HCT116 (cell line): ENCODE measurements at regions not wholly inside any gene's neighbourhood (a gene's known extent, or its start where the extent isn't known, plus 50 kb on each side); places are given as distances from the start of the nearest gene placed in this dataset.

Experiments
- ATAC-seq: fragments of 200-7000 bp; cut with Tn5 transposase; 2 replicates; pipeline ENCODE4 v1.9.1; 2020; ENCODE audit warnings: mild to moderate bottlenecking, moderate library complexity
- BruUV-seq: library from RNA; stranded (reverse); fragments of 400-500 nt; replicated peaks from 2 replicates; lab custom pipeline; 2021; lab: Mats Ljungman, UMichigan
- CTCF ChIA-PET: fragments of 300-600 bp; sonication (Branson Sonifier 250); formaldehyde crosslinking; loops from one replicate; lab custom pipeline; 2021; ENCODE audit warnings: antibody characterized with exemption; lab: Charles Lee
- POLR2A ChIA-PET: fragments of 300-600, 350-600 bp; sonication (Branson Sonifier 250); formaldehyde crosslinking; loops from one replicate; lab custom pipeline; 2021; ENCODE audit warnings: antibody characterized with exemption; lab: Charles Lee
- RAD21 ChIA-PET, 2 experiments: fragments of 300-600 bp; sonication (Branson Sonifier 250); formaldehyde crosslinking; loops; one replicate each; lab custom pipeline; 2023; ENCODE audit warnings: low total read pairs in 2 of 2; ENCODE audit not compliant: uncharacterized antibody in 2 of 2, unreplicated experiment in 2 of 2, low non-redundant PET in 1 of 2; lab: Charles Lee
- DNase-seq: peaks from one replicate; pipeline ENCODE4 v3.0.0-alpha.2; 2010; ENCODE audit warnings: low read depth, low spot score
- H2AFZ ChIP-seq: fragments of 200-600 bp; shearing (Covaris generic), sonication (generic); 2 replicates; pipeline ENCODE4 v1.6.1; 2017; ENCODE audit warnings: low read depth, mixed run types, mixed read lengths, antibody characterized with exemption, low read length; ENCODE audit not compliant: poor library complexity, severe bottlenecking
- H3K27ac ChIP-seq: 2 replicates; pipeline ENCODE4 v1.5.1; 2012; ENCODE audit warnings: low read depth, low read length
- H3K27me3 ChIP-seq: fragments of 200-600 bp; sonication (generic); 2 replicates; pipeline ENCODE4 v1.6.1; 2016; ENCODE audit warnings: mixed run types, low read length, mixed read lengths; ENCODE audit not compliant: insufficient read depth
- H3K36me3 ChIP-seq, 2 experiments: fragments of 200-500 bp in 1 of 2; fragments of 200-600 bp in 1 of 2; sonication (Bioruptor generic) in 1 of 2; sonication (generic) in 1 of 2; 2 replicates each; pipeline versions ENCODE4 v1.5.1 to v1.6.1; 2014 to 2016; ENCODE audit warnings: low read length in 2 of 2, inconsistent platforms in 1 of 2, mixed read lengths in 1 of 2, mixed run types in 1 of 2; ENCODE audit not compliant: insufficient read depth in 2 of 2, control insufficient read depth in 1 of 2
- H3K4me1 ChIP-seq, 2 experiments: fragments of 200-600 bp in 1 of 2; sonication (generic) in 1 of 2; 2 replicates each; pipeline versions ENCODE4 v1.5.1 to v1.6.1; 2012 to 2017; ENCODE audit warnings: low read length in 2 of 2, inconsistent platforms in 1 of 2, mild to moderate bottlenecking in 1 of 2, mixed read lengths in 1 of 2, mixed run types in 1 of 2, moderate library complexity in 1 of 2; ENCODE audit not compliant: insufficient read depth in 2 of 2, control insufficient read depth in 1 of 2
- H3K4me2 ChIP-seq: fragments of 200-600 bp; sonication (generic); 2 replicates; pipeline ENCODE4 v1.6.1; 2017; ENCODE audit warnings: mixed run types, low read length, mixed read lengths
- H3K4me3 ChIP-seq, 2 experiments: fragments of 200-600 bp in 1 of 2; sonication (generic) in 1 of 2; replicated peaks in 1 of 2; 2 replicates each; pipeline ENCODE4 v1.5.1; 2011 to 2016; ENCODE audit warnings: low read length in 2 of 2, control low read depth in 1 of 2, low read depth in 1 of 2, mild to moderate bottlenecking in 1 of 2, mixed read lengths in 1 of 2, mixed run types in 1 of 2
- H3K79me2 ChIP-seq: fragments of 200-600 bp; sonication (generic); 2 replicates; pipeline ENCODE4 v1.6.1; 2017; ENCODE audit warnings: mild to moderate bottlenecking, mixed run types, low read length, moderate library complexity, mixed read lengths; ENCODE audit not compliant: insufficient read depth
- H3K9ac ChIP-seq: fragments of 200-600 bp; sonication (generic); 2 replicates; pipeline ENCODE4 v1.6.1; 2016; ENCODE audit warnings: low read length, mixed read lengths
- H3K9me2 ChIP-seq: fragments of 200-600 bp; sonication (generic), shearing (Covaris generic); 2 replicates; pipeline ENCODE4 v1.6.1; 2017; ENCODE audit warnings: mixed run types, mild to moderate bottlenecking, moderate library complexity; ENCODE audit not compliant: insufficient read depth
- H3K9me3 ChIP-seq, 2 experiments: fragments of 200-500 bp in 1 of 2; fragments of 200-600 bp in 1 of 2; sonication (Bioruptor generic) in 1 of 2; sonication (generic) in 1 of 2; 2 replicates each; pipeline ENCODE4 v1.6.1; 2014 to 2017; ENCODE audit warnings: low read length in 2 of 2, mixed read lengths in 2 of 2, inconsistent platforms in 1 of 2, low read depth in 1 of 2, mild to moderate bottlenecking in 1 of 2, mixed run types in 1 of 2, moderate library complexity in 1 of 2; ENCODE audit not compliant: control insufficient read depth in 1 of 2, insufficient read depth in 1 of 2
- H4K20me1 ChIP-seq: fragments of 200-600 bp; sonication (generic), shearing (Covaris generic); 2 replicates; pipeline ENCODE4 v1.6.1; 2017; ENCODE audit warnings: mixed run types, mild to moderate bottlenecking, moderate library complexity; ENCODE audit not compliant: insufficient read depth
- ATF3 ChIP-seq: IDR thresholded peaks from 2 replicates; pipeline ENCODE4 v1.6.1; 2012
- CBX3 ChIP-seq: IDR thresholded peaks from 2 replicates; pipeline ENCODE4 v1.6.1; 2012; ENCODE audit warnings: low read depth
- CEBPB ChIP-seq: IDR thresholded peaks from 2 replicates; pipeline ENCODE4 v1.6.1; 2012; ENCODE audit warnings: low read depth
- ELF1 ChIP-seq: IDR thresholded peaks from 2 replicates; pipeline ENCODE4 v1.6.1; 2012; ENCODE audit warnings: low read depth, borderline replicate concordance
- EZH2 ChIP-seq: fragments of 200-600 bp; sonication (generic); IDR thresholded peaks from 2 replicates; pipeline ENCODE4 v1.6.1; 2017; ENCODE audit warnings: antibody characterized with exemption, mixed run types
- EZH2phosphoT487 ChIP-seq: fragments of 200-600 bp; IDR thresholded peaks from 2 replicates; pipeline ENCODE4 v1.6.1; 2018; ENCODE audit warnings: antibody characterized with exemption, borderline replicate concordance
- FOSL1 ChIP-seq: IDR thresholded peaks from 2 replicates; pipeline ENCODE4 v1.6.1; 2012; ENCODE audit warnings: low read depth
- JUND ChIP-seq: IDR thresholded peaks from 2 replicates; pipeline ENCODE4 v1.6.1; 2012
- POLR2AphosphoS5 ChIP-seq: IDR thresholded peaks from 2 replicates; pipeline ENCODE4 v1.6.1; 2011; ENCODE audit warnings: mild to moderate bottlenecking, low read depth, low read length, moderate library complexity
- RAD21 ChIP-seq: IDR thresholded peaks from 2 replicates; pipeline ENCODE4 v1.6.1; 2012; ENCODE audit warnings: low read depth, mild to moderate bottlenecking
- REST ChIP-seq: IDR thresholded peaks from 2 replicates; pipeline ENCODE4 v1.6.1; 2012; ENCODE audit warnings: low read depth
- SIN3A ChIP-seq: IDR thresholded peaks from 2 replicates; pipeline ENCODE4 v1.6.1; 2012; ENCODE audit warnings: low read depth
- SP1 ChIP-seq: IDR thresholded peaks from 2 replicates; pipeline ENCODE4 v1.6.1; 2012; ENCODE audit warnings: low read depth
- TCF7L2 ChIP-seq: IDR thresholded peaks from 2 replicates; pipeline ENCODE4 v1.7.0; 2011; ENCODE audit warnings: borderline replicate concordance, inconsistent platforms; ENCODE audit not compliant: insufficient read depth, insufficient read length; ENCODE audit errors: extremely low read depth
- YY1 ChIP-seq: IDR thresholded peaks from 2 replicates; pipeline ENCODE4 v1.6.1; 2011; ENCODE audit warnings: low read length, low read depth, moderate library complexity, mild to moderate bottlenecking; ENCODE audit not compliant: insufficient replicate concordance; ENCODE audit errors: extremely low read depth
- ZBTB33 ChIP-seq: IDR thresholded peaks from 2 replicates; pipeline ENCODE4 v1.6.1; 2011; ENCODE audit warnings: mild to moderate bottlenecking, low read length, moderate library complexity; ENCODE audit not compliant: insufficient replicate concordance; ENCODE audit errors: extremely low read depth
- ZFX ChIP-seq: fragments of 450-650 bp; IDR thresholded peaks from 2 replicates; pipeline ENCODE4 v1.6.1; 2017
- ZNF274 ChIP-seq: fragments of 200-500 bp; sonication (Bioruptor generic); IDR thresholded peaks from 2 replicates; pipeline ENCODE4 v1.6.1; 2014; ENCODE audit warnings: mild to moderate bottlenecking, low read depth, low read length, inconsistent platforms
- intact Hi-C: fragments of 100-400 bp; cut with micrococcal nuclease; formaldehyde crosslinking; loops from 2 replicates; pipeline ENCODE4 v1.10.0; 2022
- TF ChIP-seq, protein P1 (sequence below), 3 experiments: fragments of 200-600 bp in 1 of 3; sonication (generic) in 1 of 3; IDR thresholded peaks in 2 of 3; conservative IDR thresholded peaks in 1 of 3; 2 replicates each; pipeline ENCODE4 v1.5.1; 2012 to 2017; ENCODE audit warnings: low read depth in 2 of 3, low read length in 2 of 3, antibody characterized with exemption in 1 of 3, borderline replicate concordance in 1 of 3, control low read depth in 1 of 3, mild to moderate bottlenecking in 1 of 3, mixed read lengths in 1 of 3, mixed run types in 1 of 3, moderate library complexity in 1 of 3; ENCODE audit not compliant: insufficient read depth in 1 of 3
- TF ChIP-seq, protein P2 (sequence below): IDR thresholded peaks from 2 replicates; pipeline ENCODE4 v1.6.1; 2012

- Histone ChIP-seq H4K20me1 (no peaks in the 10 kb centered on the region), H3K9ac (no peak overlapping the region), H3K9me3 (no peaks in the 10 kb centered on the region; a peak in 1 of 4 replicates), H3K4me1 (no peaks in the 10 kb centered on the region), H3K4me3 (no peak overlapping the region), H3K9me2 (no peaks in the 10 kb centered on the region), H2AFZ (no peak overlapping the region), H3K4me2 (no peak overlapping the region), H3K27me3 (peaks cover 16% of the 10 kb centered on the region), H3K36me3 (no peaks in the 10 kb centered on the region), H3K79me2 (no peaks in the 10 kb centered on the region), H3K27ac (no peak overlapping the region)
- ChIA-PET RAD21 (no interaction called here), CTCF (no interaction called here), POLR2A (no interaction called here)
- intact Hi-C loops: no loop called here
- ATAC-seq: no peak
- no peak for DNase-seq
- BruUV-seq: no TSS peak
- no peak for TF ChIP-seq ELF1
- TF ChIP-seq REST: no peak
- no peak for TF ChIP-seq ZFX
- TF ChIP-seq, protein P1, sequence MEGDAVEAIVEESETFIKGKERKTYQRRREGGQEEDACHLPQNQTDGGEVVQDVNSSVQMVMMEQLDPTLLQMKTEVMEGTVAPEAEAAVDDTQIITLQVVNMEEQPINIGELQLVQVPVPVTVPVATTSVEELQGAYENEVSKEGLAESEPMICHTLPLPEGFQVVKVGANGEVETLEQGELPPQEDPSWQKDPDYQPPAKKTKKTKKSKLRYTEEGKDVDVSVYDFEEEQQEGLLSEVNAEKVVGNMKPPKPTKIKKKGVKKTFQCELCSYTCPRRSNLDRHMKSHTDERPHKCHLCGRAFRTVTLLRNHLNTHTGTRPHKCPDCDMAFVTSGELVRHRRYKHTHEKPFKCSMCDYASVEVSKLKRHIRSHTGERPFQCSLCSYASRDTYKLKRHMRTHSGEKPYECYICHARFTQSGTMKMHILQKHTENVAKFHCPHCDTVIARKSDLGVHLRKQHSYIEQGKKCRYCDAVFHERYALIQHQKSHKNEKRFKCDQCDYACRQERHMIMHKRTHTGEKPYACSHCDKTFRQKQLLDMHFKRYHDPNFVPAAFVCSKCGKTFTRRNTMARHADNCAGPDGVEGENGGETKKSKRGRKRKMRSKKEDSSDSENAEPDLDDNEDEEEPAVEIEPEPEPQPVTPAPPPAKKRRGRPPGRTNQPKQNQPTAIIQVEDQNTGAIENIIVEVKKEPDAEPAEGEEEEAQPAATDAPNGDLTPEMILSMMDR (IDR thresholded peaks at IDR 0.05 in 2 of 3, conservative IDR thresholded peaks at IDR 0.05 in 1 of 3; ENCODE audit: borderline replicate concordance in 1 of 3, insufficient read depth in 1 of 3, low read depth in 2 of 3, low read length in 2 of 3): no peak
- TF ChIP-seq YY1: no peak
- no peak for TF ChIP-seq CBX3
- no peak for TF ChIP-seq JUND
- no peak for TF ChIP-seq ZBTB33
- no peak for TF ChIP-seq FOSL1
- TF ChIP-seq RAD21: no peak
- TF ChIP-seq SIN3A: no peak
- TF ChIP-seq EZH2: no peak
- TF ChIP-seq POLR2AphosphoS5: no peak
- TF ChIP-seq ZNF274: no peak
- no peak for TF ChIP-seq EZH2phosphoT487
- TF ChIP-seq, protein P2, sequence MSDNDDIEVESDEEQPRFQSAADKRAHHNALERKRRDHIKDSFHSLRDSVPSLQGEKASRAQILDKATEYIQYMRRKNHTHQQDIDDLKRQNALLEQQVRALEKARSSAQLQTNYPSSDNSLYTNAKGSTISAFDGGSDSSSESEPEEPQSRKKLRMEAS: no peak
- TF ChIP-seq TCF7L2: no peak
- no peak for TF ChIP-seq SP1
- no peak for TF ChIP-seq CEBPB
- no peak for TF ChIP-seq ATF3
Observed at GRCh38 chr3:135739779-135740178, 225.7 kb upstream of the PPP2R3A start.
